ENCODE measurements at regions not wholly inside any gene's neighbourhood (a gene's known extent, or its start where the extent isn't known, plus 50 kb on each side); places are given as distances from the start of the nearest gene placed in this dataset.
"Not testable (repeated sequence)": the region's sequence is repeated elsewhere in the genome, so short reads cannot be mapped to it uniquely, and the experiment has no call there.

DNA sequence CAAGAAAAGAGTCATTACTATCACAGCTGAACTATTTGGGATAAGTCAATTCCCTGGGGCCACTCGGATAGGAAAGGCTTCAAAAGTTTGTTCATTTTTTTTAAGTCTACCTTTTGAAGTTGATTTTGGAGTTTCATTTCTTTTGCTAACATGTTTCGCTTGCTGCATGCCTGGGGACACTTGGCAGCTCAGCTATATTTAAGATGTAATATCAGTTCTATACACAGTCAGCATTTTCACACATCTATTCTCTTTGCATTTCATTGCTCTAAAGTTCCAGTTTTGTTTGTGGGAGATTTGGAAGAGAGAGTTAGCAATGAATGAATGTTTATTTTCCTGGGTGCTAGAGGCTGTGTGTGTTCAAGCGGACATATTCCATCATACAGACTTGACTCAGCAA lies 445.2 kb upstream of the GRAMD2B start:
- no peak overlapping the region for H3K4me3 ChIP-seq (ENCODE audit: low read depth, low read length)
- no peak for DNase-seq (ENCODE audit: low read depth)

DNA sequence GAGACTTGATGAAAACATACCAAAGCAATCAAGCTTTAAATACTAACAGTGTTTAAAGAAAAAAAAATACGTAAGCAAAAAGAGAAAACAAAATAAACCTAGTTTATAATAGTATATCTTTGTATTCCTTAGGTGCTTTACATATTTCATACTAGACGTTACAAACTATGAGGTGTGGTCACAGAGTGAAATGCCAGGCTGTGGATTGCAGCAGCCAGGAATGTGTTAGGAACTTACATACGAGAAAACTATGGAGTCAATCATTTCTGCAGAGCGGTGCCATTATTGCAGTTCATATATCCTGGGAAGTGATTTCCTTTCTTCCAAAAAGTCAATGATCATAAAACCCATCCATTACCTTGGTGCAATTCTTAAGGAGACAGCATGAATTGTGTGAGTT lies 443.6 kb upstream of the GRAMD2B start:
- no peak overlapping the region for H3K4me3 ChIP-seq (ENCODE audit: low read depth, low read length)
- DNase-seq (ENCODE audit: low read depth): no peak

DNA sequence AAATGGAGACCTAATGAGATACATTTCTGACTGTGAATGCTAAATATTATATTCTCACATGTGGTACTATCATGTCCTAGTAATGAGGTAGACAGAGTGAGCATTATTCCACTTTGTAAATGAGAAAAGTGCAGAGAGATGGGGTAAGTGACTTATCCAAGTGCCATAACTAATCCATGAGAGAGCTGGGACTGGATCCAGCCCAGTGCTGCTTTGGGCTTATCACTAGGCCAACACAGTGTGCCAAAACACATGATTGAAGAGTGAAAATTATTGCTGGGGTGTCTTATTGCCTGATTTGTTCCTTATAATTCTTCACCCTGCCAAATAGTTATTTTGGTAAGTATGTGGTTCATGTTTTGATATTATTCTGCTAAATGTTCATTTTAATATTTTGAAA lies 442.2 kb upstream of the GRAMD2B start:
- no peak overlapping the region for H3K4me3 ChIP-seq (ENCODE audit: low read depth, low read length)
- DNase-seq (ENCODE audit: low read depth): no peak

DNA sequence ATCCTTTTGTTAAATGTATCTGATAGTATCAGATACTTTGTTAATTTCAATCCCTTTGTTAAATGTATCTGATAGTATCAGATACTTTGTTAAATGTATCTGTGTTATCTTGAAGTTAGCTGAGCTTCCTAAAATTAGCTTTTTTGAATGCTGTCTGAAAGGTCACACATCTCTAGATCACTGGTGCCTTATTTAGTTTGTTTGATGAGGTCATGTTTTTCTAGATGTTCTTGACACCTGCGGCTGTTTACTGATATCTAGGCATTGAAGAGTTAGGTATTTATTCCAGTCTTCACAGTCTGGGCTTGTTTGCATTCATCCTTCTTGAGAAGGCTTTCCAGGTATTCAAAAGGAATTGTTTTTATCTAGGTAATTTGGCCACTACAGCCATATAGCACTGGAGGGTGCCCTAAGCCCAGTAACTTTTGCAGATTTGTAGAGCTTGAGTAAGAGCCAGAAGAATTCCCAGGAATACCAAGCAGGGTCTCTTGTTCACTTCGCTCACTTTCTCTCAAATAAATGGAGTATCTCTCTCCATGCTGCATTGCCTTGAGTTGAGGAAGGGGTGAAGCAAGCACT lies 435.4 kb upstream of the GRAMD2B start:
- no peak for DNase-seq (ENCODE audit: low read depth)
- no peak overlapping the region for H3K4me3 ChIP-seq (ENCODE audit: low read depth, low read length)

DNA sequence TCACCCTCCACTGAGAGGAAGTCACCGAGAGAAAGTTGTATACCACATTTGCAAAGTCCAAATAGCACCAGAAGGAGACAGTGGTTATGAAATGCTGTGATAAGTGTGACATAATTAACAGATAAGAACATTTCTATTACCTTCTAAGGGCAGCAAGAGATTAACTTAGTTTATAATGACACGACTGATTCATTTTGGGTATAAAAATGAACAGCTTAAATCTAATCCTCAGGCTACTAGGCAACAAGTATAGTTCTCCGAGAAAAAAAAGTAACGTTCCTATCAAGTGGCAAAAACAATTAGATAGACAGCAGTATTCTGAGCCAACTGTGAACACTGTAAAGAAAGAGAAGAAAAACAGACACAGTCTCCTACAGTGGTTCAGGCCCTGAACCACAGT lies 431.2 kb upstream of the GRAMD2B start:
- no peak overlapping the region for H3K4me3 ChIP-seq (ENCODE audit: low read depth, low read length)
- no peak for DNase-seq (ENCODE audit: low read depth)

DNA sequence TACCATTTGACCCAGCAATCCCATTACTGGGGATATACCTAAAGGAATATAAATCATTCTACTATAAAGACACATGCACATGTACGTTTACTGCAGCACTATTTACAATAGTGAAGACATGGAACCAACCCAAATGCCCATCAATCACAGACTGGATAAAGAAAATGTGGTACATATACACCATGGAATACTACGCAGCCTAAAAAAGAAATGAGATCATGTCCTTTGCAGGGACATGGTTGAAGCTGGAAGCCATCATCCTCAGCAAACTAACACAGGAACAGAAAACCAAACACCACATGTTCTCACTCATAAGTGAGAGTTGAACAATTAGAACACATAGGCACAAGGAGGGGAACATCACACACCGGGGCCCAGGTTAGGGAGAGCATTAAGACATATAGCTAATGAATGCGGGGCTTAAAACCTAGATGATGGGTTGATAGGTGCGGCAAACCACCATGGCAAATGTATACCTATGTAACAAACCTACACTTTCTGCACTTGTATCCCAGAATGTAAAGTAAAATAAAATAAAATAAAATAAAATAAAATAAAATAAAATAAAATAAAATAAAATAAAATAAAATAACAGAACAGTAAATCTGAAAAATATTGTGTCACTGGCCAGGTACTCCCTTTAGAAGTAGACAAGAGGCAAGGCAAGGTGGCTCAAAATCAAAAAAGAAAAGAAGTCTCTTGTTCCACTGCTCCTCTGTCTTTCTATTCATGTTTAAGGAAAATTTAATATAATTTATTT lies 423.8 kb upstream of the GRAMD2B start:
- DNase-seq (ENCODE audit: low read depth); H3K4me3 ChIP-seq (ENCODE audit: low read depth, low read length): not testable (repeated sequence)

DNA sequence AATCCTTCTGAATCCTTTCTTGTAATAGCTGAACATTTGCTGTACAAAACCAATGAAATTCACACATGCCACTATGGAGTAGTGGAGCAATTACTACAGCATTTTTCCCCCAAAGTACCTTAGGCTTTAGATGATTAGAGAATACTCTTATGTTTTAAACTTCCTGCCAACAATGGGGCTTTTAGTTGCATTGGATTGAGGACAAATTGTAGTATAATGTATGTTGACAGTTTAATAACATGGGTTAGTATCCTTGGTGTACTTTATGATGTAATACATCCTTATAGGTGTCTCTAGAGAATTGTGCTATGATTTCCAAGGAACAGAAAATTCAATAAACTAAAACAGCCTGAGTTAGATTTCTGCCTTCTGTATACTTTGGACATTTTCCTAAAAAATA lies 422.7 kb upstream of the GRAMD2B start:
- peak; percentile 60 for DNase-seq (ENCODE audit: low read depth)
- H3K4me3 ChIP-seq (ENCODE audit: low read depth, low read length): no peak overlapping the region

DNA sequence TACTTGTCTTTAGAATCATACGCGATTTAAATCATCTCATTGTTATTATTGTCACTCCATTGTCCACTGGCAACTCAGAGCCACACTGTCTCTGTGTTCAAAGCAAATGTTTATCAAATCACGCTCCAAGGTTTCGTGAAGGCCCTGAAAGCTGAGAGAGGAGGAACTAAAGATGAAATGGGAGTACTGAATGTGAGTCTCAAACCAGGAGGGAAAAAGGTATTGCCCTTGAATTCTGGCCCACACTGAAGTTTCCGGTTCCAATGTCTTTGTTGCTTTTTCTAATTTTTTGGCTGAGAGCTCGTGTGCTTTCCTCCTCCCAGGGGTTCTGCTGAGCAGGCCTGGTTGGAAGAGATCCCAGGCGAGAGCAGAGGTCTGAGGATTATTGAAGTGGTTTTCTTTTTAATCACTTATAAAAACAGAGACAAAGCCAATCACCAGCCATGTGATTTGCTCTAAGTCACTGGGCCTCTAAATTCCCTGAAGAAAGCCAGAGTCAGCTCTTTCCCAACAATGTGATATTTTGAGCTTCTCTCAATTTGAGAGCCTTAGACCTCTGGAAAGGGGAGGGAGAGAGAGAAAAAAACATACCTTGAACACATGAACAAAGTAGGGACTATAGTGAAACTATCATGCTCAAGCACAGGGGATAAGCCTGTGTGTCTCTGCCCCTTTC lies 420.8 kb upstream of the GRAMD2B start:
- DNase-seq (ENCODE audit: low read depth): peak; percentile 93
- H3K4me3 ChIP-seq (ENCODE audit: low read depth, low read length): no peak overlapping the region

DNA sequence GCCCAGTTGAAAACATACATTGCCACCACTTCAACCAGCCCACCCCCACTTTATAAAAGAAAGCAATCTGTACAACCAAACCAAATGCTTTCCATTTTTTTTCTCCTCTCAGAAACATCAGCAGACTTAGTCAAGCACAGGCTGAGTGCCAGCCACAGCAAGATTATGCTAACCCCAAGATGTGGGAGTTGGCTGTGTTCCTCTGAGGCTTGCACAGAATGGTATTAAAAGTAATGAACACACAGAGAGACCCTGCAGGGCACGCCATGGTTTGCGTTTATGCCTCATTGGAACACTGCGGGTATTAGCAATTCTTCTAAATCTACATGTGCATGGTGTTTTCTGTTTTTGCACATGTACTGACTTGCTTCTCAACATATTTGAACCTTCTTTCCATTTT lies 419.9 kb upstream of the GRAMD2B start:
- H3K4me3 ChIP-seq (ENCODE audit: low read depth, low read length): no peak overlapping the region
- DNase-seq (ENCODE audit: low read depth): peak; percentile 88

DNA sequence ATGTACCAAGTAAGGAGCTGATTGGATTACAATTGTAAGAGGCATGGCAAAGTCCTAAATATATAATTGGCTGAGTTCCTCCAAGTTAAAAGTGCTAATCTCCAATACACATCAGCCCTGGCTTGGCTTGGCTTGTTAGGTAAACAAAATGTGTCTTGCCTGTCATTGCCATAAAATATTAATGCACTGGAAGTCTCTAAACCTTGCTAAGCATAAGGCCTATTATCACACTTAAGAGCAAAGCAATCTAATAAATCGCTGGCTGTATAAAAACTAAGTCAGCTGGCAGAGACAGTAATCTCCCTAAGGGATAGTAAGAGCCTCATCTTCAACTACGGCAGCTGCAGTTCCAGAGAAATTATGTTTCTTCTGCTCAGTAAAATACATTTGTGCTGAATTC lies 418.6 kb upstream of the GRAMD2B start:
- H3K4me3 ChIP-seq (ENCODE audit: low read depth, low read length): no peak overlapping the region
- peak; percentile 27 for DNase-seq (ENCODE audit: low read depth)

DNA sequence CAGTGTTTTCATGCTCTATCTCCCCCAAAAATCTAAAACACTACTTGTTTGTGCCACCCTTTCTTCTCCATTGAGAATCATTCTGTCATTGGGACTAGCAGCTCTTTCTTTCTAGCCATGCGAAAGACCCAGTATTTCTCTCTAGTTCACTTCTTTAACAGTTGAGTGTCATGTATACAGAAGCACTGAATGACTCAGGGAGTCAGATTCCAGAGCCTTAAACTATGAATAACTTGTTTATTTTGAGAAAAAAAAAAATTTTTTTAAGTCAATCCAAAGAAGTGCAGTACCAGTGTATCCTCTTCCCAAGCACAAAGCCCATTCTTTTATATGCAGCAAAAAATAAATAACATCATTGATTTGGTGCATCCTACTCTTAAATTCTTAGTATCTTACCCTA lies 415.4 kb upstream of the GRAMD2B start:
- DNase-seq (ENCODE audit: low read depth): no peak
- H3K4me3 ChIP-seq (ENCODE audit: low read depth, low read length): no peak overlapping the region

DNA sequence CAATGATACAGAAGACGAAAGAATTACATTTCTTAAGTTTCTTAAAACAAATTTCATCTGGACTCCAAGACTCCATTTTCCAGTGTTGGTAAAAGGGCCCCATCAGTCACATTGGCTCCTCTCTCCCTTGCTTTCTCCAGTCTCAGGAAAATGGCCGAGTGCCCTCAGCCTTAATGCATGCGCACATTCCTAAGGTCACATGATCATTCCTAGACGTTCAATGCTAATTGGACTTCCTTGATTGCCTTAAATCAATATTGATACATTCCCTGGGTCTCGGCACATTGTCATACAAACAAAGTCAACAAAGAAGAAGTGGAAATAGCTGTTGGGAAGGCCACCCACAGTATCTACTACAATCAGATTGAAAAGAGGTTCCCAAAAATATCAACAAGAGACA lies 413.6 kb upstream of the GRAMD2B start:
- no peak for DNase-seq (ENCODE audit: low read depth)
- H3K4me3 ChIP-seq (ENCODE audit: low read depth, low read length): no peak overlapping the region

DNA sequence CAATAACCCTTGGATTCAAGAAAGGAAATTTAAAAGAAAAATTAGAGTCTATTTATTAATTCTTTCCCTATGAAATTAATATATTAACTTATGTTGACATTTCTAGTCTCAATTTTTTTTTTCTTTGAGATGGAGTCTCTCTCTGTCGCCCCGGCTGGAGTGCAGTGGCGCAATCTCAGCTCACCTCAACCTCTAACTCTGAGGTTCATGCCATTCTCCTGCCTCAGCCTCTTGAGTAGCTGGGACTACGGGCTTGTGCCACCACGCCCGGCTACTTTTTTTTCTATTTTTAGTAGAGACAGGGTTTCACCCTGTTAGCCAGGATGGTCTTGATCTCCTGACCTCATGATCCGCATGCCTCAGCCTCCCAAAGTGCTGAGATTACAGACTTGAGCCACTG lies 411.7 kb upstream of the GRAMD2B start:
- not testable (repeated sequence) for DNase-seq (ENCODE audit: low read depth); H3K4me3 ChIP-seq (ENCODE audit: low read depth, low read length)

DNA sequence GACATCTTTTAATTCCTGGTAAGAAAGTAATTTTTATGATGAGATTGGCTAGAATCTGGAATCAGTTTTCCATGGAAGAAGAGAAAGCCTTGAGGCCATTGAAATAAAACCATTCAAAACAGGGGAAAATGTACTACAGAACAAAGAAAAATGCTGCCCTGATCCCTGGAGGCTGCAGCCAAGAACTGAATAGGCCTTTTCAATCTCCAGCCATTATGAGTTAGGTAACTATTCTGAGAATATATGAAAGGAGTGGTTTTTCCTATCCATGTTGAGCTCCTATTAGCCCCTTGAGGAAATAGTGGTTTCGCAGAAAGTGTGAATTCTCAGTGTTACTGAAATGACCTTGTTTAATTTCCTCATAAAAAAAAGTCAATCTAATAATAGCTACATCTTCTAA lies 408.5 kb upstream of the GRAMD2B start:
- no peak for DNase-seq (ENCODE audit: low read depth)
- no peak overlapping the region for H3K4me3 ChIP-seq (ENCODE audit: low read depth, low read length)

DNA sequence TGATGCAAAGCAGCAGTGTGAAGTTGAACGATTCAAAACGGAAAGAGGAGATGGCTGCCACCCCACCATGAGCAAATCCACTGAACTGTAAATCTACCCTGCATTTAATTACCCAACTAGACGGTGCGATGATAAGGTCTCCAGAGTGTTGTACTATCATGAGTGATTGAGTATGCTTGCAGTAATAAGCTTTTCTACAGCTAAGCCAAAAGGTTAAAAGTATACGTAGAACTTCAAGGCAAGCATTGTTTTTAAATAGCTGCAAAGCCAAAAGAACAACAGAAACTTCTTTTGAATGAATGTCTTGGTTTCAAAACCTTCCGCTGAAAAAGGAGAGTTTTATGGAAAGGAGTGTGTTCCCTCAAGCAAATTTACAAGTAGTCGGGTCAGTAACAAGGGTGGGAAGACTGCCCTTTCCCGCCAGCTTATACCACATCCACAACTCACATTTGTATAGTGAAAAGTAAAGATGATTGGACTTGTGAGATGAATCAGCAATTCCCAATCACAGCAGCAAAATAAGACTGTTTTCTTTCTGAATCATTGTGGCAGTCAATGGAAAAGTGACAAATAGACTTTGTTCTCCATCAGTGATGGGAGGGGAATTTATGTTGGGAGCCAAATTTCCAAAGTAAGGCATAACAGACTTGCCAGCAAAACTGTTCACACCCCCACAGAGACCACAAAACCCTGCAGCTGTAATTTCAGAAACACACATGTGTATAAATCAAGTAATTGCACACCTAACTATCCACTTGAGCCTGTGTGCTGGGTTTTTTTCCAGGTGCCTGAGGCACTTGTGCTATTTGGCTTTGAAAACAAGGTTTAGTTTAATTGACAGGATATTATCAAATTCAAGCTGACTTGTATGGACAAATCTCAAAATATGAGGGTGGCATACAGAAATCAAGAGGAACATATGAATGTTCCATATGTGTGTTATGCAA lies 407.7 kb upstream of the GRAMD2B start:
- no peak overlapping the region for H3K4me3 ChIP-seq (ENCODE audit: low read depth, low read length)

DNA sequence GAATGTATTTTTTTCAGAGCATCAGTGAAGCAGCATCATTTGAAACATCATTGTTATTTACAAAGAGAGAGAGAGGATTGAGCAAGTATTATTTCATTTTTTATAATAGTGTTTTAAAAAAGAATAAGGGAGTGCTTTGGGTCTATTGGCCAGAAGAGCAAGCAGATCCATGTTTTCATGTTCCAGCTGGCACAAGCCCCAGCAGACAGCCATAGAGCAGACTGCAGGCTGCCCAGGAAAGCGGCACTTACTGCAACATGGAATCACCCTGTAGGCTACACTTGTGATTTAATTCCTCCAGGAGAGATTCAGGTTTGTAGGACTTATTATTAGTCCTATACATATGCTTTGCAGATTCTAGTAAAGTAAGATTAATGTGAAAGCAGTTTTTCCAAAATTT lies 407.0 kb upstream of the GRAMD2B start:
- no peak for DNase-seq (ENCODE audit: low read depth)
- no peak overlapping the region for H3K4me3 ChIP-seq (ENCODE audit: low read depth, low read length)

More for the DNA sequence above, 407.7 kb upstream of the GRAMD2B start:
- DNase-seq (ENCODE audit: low read depth): peak; percentile 71

DNA sequence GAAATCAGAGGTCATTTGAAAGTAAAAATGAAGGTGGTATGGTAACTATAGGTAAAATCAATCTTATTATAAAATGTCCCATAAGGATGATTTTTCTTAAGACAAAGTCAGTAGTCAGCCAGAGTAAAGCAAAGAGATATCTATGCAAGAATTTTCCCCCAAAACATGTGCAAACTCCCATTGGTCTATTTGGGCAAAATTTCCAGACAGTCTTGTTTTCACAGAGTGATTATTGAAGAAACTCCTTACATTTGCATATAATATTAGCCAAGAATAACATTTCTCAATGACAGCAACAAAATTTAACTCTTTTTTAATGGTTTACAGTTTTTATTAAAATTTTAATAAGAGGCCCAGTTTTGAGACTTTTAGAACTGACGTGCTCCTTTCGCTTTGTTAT lies 406.1 kb upstream of the GRAMD2B start:
- no peak overlapping the region for H3K4me3 ChIP-seq (ENCODE audit: low read depth, low read length)

DNA sequence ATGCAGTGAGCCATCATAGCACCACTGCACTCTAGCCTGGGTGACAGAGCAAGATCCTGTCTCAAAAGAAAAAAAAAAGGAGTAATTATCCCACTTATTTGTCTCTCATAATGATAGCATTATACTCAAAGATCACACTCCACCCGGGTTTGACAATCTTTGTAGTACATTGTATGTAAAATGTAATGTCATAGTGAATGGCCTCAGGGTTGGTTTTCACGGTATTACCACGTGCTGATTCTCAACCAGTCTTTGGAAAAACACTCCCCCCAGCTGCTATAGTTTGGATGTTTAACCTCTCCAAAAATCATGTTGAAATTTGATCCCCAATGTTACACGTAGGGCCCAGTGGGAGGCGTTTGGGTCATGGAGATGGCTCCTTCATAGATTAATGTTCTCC lies 402.4 kb upstream of the GRAMD2B start:
- DNase-seq (ENCODE audit: low read depth): no peak
- no peak overlapping the region for H3K4me3 ChIP-seq (ENCODE audit: low read depth, low read length)

More for the DNA sequence above, 406.1 kb upstream of the GRAMD2B start:
- no peak for DNase-seq (ENCODE audit: low read depth)

DNA sequence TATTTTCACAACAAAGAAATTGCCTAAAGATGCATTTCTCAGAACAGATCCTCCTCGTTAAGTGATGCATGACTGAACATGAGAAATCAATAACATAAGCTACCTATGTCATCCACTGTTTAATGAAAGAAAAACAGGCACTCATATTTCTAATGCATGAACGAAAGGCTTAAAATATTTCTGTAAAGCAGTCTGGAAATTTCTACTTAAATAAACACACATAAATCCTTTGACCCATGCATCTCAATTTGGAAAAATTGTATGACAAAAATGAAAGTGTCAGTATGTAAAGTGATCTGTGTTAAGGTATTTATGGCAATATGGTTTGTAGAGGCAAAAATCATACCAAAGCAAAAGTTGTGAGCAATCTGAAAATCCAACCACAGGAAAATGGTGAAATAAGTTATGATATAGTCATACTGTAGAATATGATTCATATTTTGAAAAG lies 399.2 kb upstream of the GRAMD2B start:
- H3K4me3 ChIP-seq (ENCODE audit: low read depth, low read length): no peak overlapping the region
- DNase-seq (ENCODE audit: low read depth): no peak

DNA sequence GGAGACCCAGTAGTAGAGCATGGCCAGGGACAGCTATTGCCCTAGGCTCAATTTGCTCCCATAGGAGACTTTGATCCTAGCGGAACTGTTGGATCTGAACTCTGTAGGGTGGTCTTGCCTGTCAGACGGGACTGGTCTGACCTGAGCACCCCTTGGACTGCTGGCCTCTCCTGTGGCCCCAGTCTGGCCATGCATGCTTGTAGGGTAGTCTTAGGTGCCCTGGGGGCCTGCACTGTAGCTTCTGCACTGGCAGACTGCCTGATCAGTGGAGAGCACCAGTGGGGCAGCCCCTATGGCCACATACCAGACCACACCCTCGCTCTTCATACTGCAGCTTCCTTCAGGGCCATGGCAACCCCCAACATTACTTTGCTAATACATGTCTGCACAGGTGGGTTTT lies 396.1 kb upstream of the GRAMD2B start:
- DNase-seq (ENCODE audit: low read depth): no peak
- no peak overlapping the region for H3K4me3 ChIP-seq (ENCODE audit: low read depth, low read length)

All from skeletal muscle cell (primary cell).